GM21786 (cell line): ENCODE measurements at regions not wholly inside any gene's neighbourhood (a gene's known extent, or its start where the extent isn't known, plus 50 kb on each side); places are given as distances from the start of the nearest gene placed in this dataset.
"Not testable (repeated sequence)": the region's sequence is repeated elsewhere in the genome, so short reads cannot be mapped to it uniquely, and the experiment has no call there.

Experiments used
- ATAC-seq: cut with Tn5 transposase; IDR thresholded peaks from one replicate; pipeline ENCODE4 v1.9.1; 2021; ENCODE audit not compliant: unreplicated experiment

DNA sequence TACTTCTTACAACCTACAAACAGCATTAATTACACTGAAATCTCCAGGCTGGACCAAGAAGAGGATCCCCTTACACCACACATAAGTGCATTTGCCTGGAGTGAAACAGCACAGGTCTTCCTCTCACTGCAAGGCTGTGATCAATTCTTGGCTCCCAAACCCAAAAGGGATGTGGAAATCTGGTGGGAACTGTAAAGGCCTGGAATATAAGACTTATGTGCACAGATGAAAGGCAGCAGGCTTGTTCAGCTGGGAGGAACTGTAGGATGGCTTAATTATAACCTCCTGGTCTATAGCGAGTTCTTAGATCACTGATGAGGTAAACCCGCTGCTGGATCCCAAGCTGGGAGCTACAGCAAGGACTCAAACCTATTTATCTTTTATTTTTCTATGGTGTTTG lies 182.9 kb upstream of the TNC start:
- no peak for ATAC-seq

DNA sequence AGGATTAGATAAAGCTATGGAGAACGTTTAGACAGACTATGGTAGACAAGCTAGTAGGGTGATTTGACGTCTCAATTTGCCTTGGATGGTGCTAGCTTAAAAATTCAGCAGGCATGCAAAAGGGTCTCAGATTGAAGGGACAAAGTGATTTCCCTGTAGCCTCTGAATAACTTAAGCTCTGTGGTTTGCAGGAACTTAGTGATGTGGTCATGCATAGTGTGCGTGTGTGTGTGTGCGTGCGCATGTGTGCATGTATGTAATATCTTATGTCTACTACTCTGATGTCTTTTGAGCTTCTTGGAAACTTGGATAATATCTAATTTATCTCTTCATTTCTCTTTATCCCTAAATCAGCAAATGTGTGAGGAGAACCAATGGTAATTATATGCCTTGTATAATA lies 183.6 kb upstream of the TNC start:
- no peak for ATAC-seq

DNA sequence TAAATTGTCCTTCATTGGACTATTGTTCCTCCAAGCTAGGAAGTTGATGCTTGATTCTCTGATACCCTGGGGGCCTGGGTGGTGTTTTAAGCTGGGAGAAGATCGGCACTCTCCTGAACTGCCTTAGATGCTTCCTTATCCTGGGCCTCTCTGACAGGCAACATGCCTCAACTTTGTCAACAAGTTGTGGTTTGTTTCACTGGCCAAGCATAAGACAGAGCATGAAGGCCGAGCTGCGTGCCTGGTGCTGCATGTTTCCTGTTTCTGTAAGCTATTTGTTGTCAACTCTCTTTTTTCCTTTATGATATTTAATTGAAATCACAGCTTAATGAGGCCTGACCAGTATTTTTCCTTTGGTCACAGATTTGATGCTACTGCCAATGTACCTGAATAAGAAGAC lies 187.6 kb upstream of the TNC start:
- ATAC-seq, result no peak

DNA sequence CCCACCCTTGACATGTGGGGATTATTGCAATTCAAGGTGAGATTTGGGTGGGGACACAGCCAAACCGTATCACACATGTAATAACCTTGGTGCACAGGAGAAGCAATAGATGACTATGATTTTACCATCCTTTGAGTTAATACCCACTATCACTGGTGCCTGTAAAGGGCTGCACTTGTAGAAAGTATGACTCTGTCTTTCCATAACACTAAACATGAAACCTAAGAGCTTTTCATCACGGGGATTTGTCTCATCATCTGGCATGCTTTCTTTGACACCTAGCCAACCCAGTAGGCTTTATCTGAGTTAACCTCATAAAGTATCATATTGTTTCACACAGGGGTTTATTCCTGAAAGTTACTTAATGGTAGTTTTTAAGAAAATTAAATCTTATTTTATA lies 188.9 kb upstream of the TNC start:
- ATAC-seq, result no peak

DNA sequence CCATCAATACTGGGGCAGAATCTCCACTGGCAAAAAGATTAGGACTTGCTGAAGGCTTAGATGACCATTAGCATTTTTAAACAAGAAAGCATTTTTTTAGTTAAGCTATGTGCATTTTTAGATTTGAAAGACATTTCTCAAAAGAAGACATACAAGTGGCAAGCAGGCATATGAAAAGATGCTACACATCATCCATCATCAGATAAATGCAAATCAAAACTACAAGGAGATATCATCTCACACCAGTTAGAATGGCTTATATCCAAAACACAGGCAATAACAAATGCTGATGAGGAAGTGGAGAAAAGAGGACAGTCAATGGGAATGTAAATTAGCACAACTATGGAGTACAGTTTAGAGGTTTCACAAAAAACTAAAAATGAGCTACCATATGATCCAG lies 195.6 kb upstream of the TNC start:
- ATAC-seq, result no peak

DNA sequence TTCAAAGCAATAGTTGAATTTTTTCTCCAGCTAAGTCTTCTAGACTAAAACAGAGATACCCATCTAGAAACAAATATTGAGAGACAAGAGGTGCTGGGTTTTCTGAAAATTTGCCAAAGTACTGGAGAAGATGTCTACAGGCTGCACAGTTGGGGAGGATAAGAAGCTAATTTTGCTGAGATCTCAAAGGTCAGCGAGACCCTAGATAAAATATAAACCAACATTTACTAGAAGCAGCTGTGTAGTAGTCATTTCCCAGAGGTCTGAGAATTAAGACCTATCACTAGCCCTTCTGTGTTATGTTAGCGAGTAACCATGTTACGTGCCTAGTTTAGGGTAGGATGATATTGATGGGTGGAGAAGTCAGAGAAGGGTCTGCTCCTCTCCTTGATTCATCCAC lies 208.5 kb upstream of the TNC start:
- ATAC-seq, result no peak

DNA sequence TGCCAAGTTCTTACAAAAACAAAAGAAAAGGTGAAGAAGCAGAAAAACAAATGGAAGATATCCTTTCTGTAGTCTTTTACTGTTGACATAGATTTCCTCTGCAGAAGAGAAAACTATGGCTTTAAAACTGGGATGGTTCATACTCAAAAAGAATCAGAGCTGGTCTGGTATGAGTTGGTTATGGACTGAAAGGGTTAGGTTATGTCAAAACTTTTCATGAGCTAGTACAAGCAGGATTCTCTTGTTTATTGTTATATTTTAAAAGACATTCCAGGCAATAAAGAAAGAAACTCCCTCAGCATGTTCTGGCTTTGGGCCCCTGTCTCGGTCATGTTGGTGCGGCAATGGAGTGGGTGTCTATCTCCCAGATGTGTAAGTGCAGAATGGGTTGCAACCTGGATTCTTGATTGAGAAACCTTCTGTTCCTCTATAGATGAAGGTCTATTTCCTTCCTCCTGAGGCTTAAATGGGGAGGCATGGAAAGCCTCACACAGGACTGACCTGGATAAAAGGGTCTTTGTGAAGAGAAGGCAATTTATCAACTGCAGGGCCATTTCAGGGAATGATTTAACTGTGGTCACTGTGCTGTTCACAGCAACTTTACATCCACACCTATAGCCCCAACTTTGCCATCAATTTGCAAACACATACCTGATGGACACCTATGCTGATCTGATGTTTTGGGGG lies 209.6 kb upstream of the TNC start:
- no peak for ATAC-seq

DNA sequence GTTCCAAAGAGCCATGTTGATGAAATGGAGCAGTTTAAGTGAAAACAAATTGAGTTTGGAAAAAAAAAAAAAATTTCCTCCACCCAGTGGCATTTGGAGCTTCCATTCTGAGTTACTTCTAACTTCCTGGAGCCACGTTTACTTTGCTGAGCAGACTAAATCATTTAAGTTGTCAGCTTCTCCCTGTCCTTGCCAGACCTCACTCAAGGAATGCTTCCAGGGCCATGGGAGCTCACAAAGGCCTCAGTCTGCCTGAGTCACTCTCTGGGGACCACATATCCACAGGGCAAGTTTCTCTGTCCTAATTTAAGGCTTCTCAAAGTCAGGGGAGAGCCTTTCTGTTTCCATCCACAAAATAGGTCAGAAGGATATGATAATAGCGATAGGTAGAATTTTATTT lies 210.3 kb upstream of the TNC start:
- no peak for ATAC-seq

DNA sequence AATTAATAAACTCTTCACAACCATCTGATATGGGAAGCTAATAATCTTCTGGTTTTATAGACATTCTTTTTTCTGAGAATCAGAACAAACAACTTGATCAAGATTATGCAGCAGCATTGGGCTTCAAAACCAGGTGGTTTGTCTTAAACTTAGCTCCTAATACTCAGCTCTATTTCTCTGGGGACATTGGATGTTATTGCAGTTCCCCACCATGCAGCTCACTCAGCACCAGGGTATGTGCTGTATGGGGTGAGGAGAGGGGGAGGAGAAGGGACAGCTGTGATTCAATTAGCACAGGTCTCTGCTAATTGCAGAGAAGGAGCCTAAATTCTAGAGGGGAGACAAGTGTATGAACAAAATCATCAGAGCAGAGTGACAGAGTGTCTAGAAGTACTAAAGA lies 210.7 kb upstream of the TNC start:
- no peak for ATAC-seq

DNA sequence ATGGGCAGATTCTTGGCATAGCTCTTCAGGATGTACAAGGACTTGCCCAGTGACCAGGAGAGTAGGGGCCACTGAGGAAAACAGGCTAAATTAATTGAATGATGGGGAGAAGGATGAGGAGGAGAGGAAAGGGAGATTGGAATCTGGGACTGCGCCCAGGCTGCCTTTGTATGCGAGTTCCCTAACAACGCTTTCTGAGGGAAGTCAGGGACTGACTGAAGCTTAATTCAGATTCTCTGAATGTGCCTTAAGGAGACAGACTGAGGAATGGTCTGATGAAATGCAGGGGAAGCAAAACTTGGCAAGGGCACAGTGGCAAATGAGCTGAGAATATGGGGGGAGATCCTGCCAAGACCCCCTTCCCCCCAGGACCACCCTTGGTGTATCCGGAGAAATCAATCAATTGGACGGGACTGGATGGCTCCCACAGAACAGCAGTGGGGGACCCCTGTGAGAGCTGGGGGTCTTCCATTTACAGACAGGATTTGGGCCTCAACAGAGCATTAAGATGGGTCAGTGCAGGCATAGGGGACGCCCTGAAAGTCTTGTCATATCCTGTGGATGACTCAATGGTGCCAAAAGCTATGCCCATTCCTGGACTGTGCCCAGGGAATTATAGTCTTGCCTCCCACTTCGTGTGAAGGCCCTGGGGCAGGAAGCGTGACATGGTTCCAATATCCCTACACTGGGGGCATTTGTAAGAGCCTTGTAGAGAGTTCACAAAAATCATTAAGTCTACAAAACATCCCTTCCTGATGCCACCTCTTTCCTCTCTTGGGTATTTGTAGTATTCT lies 215.5 kb upstream of the TNC start:
- ATAC-seq, result no peak

DNA sequence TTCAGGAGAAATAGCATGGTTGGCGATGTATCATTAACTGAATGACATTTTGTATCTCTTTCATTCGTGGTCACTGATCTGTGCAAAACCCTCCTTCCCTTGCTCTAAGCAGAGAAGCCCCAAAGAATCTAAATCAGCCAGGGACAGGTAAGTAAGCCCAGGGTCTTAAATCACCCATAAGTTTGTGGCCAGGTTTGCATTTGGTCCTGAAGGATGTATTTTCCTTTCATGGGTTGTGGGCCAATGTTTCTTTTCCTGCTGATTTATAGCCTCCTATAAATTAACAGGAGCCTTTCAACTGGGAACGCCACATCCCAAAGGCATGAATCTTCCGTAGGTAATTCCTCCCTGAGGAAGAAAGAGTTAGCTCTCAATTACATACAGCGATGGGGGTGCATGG lies 217.5 kb upstream of the TNC start:
- no peak for ATAC-seq

DNA sequence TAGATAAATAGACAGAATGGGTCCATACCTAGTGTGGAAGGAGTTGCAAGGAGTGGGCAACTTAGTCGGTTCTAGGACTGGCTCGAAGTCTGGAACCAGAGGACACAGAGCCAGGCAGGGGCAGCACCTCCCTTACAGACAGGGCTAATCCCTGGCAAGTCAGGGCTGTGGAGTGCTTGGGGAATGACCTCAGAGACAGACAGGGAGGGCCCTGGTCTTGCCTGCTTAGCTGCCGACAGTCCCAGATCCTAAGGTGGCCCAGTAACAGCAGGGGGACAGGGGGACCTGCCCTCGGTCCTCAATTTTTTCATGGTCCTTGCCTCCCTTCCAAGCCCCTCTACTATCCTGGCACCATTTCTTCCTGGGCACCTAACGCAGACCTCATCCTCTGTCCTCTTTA lies 222.4 kb upstream of the TNC start:
- ATAC-seq, result no peak

DNA sequence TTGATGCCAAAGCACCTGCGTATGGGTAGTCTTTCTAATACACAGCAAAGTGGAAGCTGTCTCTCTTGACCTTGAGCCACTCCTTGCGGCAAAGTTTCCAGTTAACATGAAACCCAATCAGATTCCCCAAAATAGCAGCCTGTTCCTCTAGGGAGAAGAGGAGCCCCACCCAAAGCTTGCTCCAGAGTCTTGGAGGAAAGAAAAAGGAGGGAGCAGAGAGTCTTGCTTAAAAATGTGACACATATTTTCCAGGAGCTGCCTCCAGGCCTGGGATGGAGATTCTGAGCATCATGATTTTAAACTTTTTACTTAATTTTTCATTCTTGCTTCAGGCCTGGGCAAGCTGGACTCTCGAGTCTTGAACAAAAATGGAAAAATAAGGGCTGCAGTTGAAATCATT lies 223.5 kb upstream of the TNC start:
- no peak for ATAC-seq

DNA sequence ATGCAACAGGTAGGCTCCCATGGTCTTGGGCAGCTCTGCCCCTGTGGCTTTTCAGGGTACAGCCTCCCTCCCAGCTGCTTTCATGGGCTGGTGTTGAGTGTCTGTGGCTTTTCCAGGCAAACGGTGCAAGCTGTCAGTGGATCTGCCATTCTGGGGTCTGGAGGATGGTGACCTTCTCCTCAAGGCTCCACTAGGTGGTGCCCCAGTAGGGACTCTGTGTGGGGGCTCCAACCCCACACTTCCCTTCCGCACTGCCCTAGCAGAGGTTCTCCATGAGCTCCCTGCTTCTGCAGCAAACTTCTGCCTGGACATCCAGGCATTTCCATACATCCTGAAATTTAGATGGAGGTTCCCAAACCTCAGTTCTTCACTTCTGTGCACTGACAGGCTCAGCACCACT lies 229.8 kb upstream of the TNC start:
- not testable (repeated sequence) for ATAC-seq

DNA sequence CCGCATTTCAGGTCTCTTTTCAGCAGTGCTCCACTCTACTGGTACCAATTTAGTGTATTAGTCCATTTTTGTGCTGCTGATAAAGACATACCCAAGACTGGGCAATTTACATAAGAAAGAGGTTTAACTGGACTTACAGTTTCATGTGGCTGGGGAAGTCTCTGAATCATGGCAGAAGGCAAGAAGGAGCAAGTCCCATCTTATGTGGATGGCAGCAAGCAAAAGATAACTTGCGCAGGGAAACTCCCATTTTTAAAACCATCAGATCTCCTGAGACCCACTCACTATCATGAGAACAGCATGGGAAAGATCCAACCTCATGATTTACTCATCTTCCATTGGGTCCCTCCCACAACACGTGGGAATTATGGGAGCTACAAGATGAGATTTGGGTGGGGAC lies 231.0 kb upstream of the TNC start:
- not testable (repeated sequence) for ATAC-seq

DNA sequence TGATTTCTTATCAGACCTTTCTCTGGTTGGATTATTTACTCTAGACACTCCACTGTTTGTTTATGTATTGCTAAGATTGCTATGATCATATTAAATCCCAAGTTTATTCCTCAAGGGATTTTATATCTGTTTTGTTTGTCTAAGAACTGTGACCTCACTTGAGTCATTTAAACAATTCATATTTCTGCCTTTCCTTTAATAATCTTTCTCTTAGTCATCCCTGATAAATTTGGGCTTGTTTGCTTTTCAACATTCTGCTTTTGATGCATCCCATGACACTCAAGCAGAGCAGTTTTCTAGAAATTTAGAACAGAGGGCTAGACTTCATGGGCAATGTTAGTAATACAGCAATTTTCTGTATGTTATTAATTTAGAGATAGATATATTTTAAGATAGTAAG lies 231.6 kb upstream of the TNC start:
- ATAC-seq, result no peak

DNA sequence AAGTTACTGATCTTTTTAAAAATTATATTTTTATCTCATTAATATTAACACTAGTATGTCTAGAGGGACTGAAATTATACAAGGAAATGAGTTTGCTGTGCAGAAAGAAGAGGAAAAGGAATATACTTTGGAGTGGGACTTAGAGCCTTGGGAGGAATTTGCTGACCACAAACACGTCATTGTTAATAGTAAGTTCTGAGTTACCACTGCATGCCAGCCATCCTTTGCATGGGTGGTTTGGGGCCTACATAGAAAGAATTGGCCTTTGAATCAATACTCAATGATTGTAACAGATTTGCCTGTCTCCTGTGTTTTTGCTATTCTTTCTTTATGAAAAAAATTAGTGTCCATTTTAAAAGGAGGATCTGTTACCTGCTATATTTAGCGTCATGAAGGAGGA lies 232.6 kb upstream of the TNC start:
- ATAC-seq, result no peak

DNA sequence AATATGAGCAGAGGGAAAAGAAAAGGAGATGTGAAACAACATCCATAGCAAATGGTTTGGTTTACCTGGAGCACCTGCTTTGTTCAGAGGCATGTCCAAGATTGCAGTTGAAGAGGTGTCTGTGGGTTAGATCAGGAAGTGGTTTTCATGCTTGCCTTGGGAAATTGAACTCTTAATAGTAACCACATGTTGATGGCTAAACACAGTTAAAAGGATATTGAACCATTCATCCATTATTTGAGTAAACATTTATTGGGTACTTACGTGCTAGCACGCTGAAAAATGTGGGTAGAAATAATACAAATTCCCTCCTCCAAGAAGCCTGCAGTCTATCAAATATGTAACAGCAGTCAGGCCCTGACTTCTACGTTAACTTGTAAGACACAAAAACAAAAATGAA lies 235.7 kb upstream of the TNC start:
- ATAC-seq, result no peak

DNA sequence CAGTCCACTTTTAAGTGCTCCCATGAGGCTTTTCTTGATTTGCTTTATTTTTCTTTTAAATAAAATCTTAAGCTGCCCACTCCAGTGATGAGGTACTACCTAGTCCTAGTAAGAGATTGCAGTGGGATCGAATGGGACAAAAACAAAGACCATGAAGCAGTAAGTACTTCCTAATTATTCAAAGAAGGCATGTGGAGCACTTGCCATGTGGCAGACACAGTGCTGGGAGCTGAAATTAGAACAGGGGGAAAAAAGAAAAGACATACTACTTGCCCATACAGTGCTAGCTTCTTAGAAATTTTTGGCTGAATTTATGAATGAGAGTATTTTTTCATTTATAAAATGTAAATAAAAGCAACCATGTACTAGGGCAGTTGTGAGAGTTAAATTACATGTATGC lies 239.9 kb upstream of the TNC start:
- ATAC-seq, result no peak

DNA sequence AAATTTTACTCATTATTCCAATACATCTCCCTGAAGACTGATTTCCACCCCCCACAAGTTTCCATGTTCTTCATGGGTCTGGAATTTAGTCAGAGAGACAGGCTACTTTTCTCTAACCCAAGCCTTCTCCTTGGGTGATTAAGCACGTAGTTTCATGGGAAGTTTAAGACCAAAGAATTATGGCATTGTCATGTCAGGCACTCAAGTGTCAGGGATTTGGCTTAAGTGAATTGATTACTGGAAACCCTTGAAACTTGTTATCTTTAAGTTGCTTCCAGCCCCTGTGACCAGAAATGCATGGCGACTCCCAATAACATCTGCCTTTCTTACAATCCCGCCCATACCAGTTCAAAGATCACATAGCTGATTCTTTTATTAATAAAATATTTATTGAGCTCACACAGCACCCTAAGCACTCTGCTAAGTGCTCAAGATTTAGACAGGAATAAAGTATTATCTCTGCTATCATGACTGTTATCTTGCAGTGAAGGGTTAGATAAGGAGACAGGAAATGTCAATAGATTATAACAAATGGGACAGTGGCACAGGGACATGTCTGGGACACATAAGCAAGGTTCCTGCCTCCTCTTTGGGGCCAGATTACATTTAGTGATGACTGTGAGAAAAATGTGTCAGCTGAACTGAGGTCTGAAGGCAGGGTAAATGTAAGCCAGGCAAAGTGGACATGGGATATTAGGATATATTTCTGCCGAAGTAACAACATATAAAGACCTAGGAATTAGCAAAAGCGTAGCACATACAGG lies 241.2 kb upstream of the TNC start:
- no peak for ATAC-seq

DNA sequence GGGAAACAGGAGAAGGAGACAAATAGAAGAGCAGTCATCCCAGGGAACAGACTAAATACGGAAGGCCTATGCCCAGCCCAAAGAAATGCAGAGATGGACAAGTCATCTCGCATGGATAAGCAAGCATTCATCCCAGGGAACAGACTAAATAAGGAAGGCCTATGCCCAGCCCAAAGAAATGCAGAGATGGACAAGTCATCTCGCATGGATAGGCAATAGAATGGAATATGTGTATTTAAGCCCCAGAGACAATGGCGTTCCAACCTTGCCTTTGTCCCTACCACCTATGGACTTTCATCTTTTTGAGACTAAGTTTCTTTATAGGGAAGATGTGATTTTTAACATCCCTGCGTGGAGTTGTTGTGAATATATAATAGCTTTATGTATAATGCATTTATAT lies 242.2 kb upstream of the TNC start:
- no peak for ATAC-seq

DNA sequence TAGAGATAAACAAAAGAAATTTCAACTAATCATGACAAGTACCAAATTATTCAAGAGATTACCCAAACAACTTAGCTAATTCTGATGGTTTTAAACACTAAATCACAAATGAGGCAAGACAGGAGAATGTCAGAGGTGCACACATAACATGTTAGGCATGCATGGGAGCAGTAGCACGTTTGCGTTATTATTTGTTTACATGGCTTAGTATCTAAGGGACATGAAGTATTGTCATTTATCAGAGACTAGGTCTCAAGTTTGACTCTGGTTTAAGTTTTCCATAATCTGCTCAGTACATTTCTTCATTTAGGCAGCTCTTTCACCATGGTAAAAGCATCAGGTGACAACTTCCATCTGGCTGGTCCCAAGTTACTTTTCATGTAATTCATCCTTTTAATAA lies 244.1 kb upstream of the TNC start:
- ATAC-seq, result no peak
